HFF-Myc (cell line): ENCODE measurements at regions not wholly inside any gene's neighbourhood (a gene's known extent, or its start where the extent isn't known, plus 50 kb on each side); places are given as distances from the start of the nearest gene placed in this dataset.

Experiments used
- DNase-seq: peaks from one replicate; pipeline ENCODE4 v3.0.0-alpha.2; 2011; ENCODE audit warnings: low read depth; ENCODE audit errors: extremely low read depth
- H3K4me3 ChIP-seq: replicated peaks from 2 replicates; pipeline ENCODE4 v1.5.1; 2011; ENCODE audit warnings: low read depth, mild to moderate bottlenecking, control low read depth, low read length
- TF ChIP-seq, protein P1 (sequence below): IDR thresholded peaks from 2 replicates; pipeline ENCODE4 v1.5.1; 2012; ENCODE audit warnings: mild to moderate bottlenecking, low read depth, low read length, control low read depth; ENCODE audit errors: missing control alignments

DNA sequence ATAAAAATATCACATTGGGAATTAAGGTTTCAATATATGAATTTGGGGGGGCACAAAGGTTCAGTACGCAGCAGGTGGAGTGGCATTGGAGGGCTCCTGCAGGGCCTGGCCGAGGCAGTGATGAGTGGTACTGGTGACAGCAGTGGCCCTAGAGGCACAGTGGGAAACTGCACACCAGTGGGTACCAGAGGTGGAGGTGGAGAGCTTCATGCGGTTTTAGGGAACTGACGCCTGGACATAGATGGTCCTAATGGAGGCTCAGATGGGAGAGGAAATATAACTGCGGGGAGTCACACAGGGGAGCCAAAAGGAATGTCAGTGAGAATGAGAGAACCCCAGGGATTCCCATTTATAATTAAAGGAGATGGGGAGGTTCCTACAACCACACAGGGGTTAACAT lies 156.2 kb downstream of the COG6 start:
- TF ChIP-seq, protein P1, sequence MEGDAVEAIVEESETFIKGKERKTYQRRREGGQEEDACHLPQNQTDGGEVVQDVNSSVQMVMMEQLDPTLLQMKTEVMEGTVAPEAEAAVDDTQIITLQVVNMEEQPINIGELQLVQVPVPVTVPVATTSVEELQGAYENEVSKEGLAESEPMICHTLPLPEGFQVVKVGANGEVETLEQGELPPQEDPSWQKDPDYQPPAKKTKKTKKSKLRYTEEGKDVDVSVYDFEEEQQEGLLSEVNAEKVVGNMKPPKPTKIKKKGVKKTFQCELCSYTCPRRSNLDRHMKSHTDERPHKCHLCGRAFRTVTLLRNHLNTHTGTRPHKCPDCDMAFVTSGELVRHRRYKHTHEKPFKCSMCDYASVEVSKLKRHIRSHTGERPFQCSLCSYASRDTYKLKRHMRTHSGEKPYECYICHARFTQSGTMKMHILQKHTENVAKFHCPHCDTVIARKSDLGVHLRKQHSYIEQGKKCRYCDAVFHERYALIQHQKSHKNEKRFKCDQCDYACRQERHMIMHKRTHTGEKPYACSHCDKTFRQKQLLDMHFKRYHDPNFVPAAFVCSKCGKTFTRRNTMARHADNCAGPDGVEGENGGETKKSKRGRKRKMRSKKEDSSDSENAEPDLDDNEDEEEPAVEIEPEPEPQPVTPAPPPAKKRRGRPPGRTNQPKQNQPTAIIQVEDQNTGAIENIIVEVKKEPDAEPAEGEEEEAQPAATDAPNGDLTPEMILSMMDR = peak; percentile 1
- no peak overlapping the region for H3K4me3 ChIP-seq
- DNase-seq = no peak

GRCh38 chr13:39815345-39816111 lies 160.1 kb downstream of the COG6 start:
- no peak overlapping the region for H3K4me3 ChIP-seq
- DNase-seq = no peak
- TF ChIP-seq, protein P1 = no peak

DNA sequence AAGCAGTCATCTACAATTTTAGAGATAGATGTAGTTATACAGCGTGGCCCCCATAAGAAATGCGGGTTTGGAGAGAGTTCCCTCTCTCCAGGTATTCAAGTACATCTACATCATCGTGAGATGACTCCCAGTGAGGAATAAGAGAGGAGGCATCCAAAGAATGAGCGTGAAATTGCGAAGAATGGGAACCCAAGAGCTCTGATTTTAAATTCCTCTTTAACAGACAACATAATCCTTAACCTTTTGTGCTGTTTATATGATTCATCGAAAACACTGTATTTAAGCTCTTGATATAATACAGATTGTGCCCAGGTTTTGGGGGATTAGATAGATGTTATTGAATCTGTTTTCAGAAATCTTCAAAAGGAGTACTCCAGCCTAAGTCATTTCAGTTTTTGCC lies 161.5 kb downstream of the COG6 start:
- TF ChIP-seq, protein P1 = no peak
- H3K4me3 ChIP-seq = no peak overlapping the region
- DNase-seq = no peak

- H3K4me3 ChIP-seq = no peak overlapping the region
- DNase-seq = no peak
- TF ChIP-seq, protein P1 = no peak
Measured at GRCh38 chr13:39818953-39819352, 163.5 kb downstream of the COG6 start.

- H3K4me3 ChIP-seq = no peak overlapping the region
- no peak for DNase-seq
- TF ChIP-seq, protein P1 = no peak
Measured at GRCh38 chr13:39820606-39821005, 165.1 kb downstream of the COG6 start.

DNA sequence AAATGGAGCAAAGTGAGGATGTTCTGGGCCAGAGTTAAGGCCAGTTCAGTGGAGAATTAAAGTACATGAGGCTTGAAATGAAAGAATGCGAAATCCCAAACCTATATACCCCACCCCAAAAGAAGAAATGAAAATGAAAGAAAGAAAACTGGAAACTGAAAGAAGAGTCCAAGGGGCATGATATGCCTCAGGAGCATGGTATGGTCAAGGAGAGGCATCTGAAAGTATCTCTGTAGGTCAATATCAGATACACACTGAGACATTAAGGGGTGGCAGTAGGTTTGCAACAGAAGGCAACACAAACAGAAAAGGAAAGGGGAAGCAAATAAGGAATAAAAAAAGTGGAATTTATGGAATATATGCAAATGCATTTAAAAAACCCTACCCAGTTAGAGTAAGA lies 166.5 kb downstream of the COG6 start:
- no peak for DNase-seq
- TF ChIP-seq, protein P1 = no peak
- no peak overlapping the region for H3K4me3 ChIP-seq

DNA sequence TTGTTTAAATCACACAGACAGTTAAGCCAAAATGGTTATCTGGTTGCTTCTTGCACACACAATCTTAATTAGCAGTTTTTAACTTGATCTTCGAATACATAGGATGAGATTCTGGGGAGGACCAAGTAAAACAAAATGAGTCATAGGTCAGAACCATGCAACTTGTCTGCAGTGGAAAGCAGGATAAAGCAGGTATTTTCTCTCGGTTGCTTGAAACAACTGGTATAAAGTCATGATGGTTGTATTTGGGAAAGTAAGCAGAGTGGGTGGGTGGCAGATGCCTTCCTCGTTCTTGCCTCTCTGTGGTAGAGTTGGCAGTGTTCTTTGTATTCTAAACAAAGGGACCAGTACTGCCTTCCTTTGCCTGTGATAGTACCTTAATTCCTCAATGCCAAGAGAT lies 167.0 kb downstream of the COG6 start:
- H3K4me3 ChIP-seq = no peak overlapping the region
- TF ChIP-seq, protein P1 = no peak
- no peak for DNase-seq
